K562 (cell line): ENCODE measurements at regions not wholly inside any gene's neighbourhood (a gene's known extent, or its start where the extent isn't known, plus 50 kb on each side); places are given as distances from the start of the nearest gene placed in this dataset.
"Not testable (repeated sequence)": the region's sequence is repeated elsewhere in the genome, so short reads cannot be mapped to it uniquely, and the experiment has no call there.

Experiments used
- ATAC-seq: fragments of 200-7000 bp; cut with Tn5 transposase; 3 replicates; pipeline ENCODE4 v1.9.1; 2020; ENCODE audit warnings: moderate library complexity
- BruUV-seq: library from RNA; stranded (reverse); fragments of 400-500 nt; replicated peaks from 2 replicates; lab custom pipeline; 2021; lab: Mats Ljungman, UMichigan
- CTCF ChIA-PET: fragments of 300-600 bp; formaldehyde crosslinking; extraction: SDS; loops from one replicate; lab custom pipeline; 2021; ENCODE audit warnings: low intra/inter-chr PET ratio; lab: Yijun Ruan, JAX
- POLR2A ChIA-PET: fragments of 300-600, 350-650 bp; sonication (Branson Sonifier 250); formaldehyde crosslinking; extraction: SDS; loops from one replicate; lab custom pipeline; 2021; ENCODE audit warnings: antibody characterized with exemption, inconsistent platforms; lab: Yijun Ruan, JAX
- DNase-seq, 4 experiments: peaks; one replicate each; pipeline versions ENCODE4 v3.0.0 to v3.0.0-alpha.2; 2011 to 2018; ENCODE audit warnings: low spot score in 3 of 4, mixed read lengths in 3 of 4; ENCODE audit errors: extremely low read depth in 1 of 4
- FAIRE-seq: peaks from 2 replicates; lab custom pipeline; 2011; peaks lifted over from hg19 to GRCh38; lab: Jason Lieb, UNC
- H2AFZ ChIP-seq: 2 replicates; pipeline ENCODE4 v1.6.0; 2011; ENCODE audit warnings: low read depth, low read length, control low read depth, inconsistent platforms
- H3K27ac ChIP-seq: fragments of 200-600 bp; 3 replicates; pipeline ENCODE4 v1.8.0; 2011; ENCODE audit warnings: low read depth, mild to moderate bottlenecking, control low read depth, inconsistent platforms, low read length, moderate library complexity, mixed read lengths; ENCODE audit errors: extremely low read depth
- H3K27me3 ChIP-seq, 2 experiments: fragments of 300-600 bp in 1 of 2; 2 replicates in 1 of 2; 3 replicates in 1 of 2; pipeline versions ENCODE4 v1.6.0 to v1.8.0; 2011; ENCODE audit warnings: inconsistent platforms in 2 of 2, low read length in 2 of 2, mild to moderate bottlenecking in 1 of 2, mixed read lengths in 1 of 2, moderate library complexity in 1 of 2; ENCODE audit not compliant: control insufficient read depth in 2 of 2, insufficient read depth in 2 of 2
- H3K36me3 ChIP-seq: fragments of 300-600 bp; 3 replicates; pipeline ENCODE4 v1.8.0; 2011; ENCODE audit warnings: mild to moderate bottlenecking, low read length, inconsistent platforms; ENCODE audit not compliant: control insufficient read depth, insufficient read depth
- H3K4me1 ChIP-seq, 2 experiments: fragments of 200-600 bp in 1 of 2; replicated peaks in 1 of 2; 2 replicates in 1 of 2; 3 replicates in 1 of 2; pipeline versions ENCODE4 v1.5.1 to v1.8.0; 2011; ENCODE audit warnings: inconsistent platforms in 2 of 2, low read length in 2 of 2, mild to moderate bottlenecking in 1 of 2, mixed read lengths in 1 of 2, moderate library complexity in 1 of 2; ENCODE audit not compliant: control insufficient read depth in 2 of 2, insufficient read depth in 2 of 2
- H3K4me2 ChIP-seq: 2 replicates; pipeline ENCODE4 v1.6.1; 2011; ENCODE audit warnings: low read length, control low read depth, inconsistent platforms, mixed read lengths; ENCODE audit not compliant: insufficient read depth
- H3K4me3 ChIP-seq: fragments of 200-600 bp; sonication (generic), shearing (Covaris generic); 2 replicates; pipeline ENCODE4 v1.5.1; 2016; ENCODE audit warnings: control low read depth, inconsistent platforms
- H3K79me2 ChIP-seq: fragments of 200-600 bp; 3 replicates; pipeline ENCODE4 v1.8.0; 2011; ENCODE audit warnings: low read length, inconsistent platforms; ENCODE audit not compliant: control insufficient read depth, insufficient read depth
- H3K9ac ChIP-seq, 2 experiments: 2 replicates each; pipeline versions ENCODE4 v1.6.0 to v1.6.1; 2011; ENCODE audit warnings: low read depth in 2 of 2, low read length in 2 of 2, control low read depth in 1 of 2, inconsistent platforms in 1 of 2, mild to moderate bottlenecking in 1 of 2, mixed read lengths in 1 of 2; ENCODE audit not compliant: insufficient read depth in 1 of 2
- H3K9me1 ChIP-seq: one replicate; pipeline ENCODE4 v1.6.0; 2011; ENCODE audit warnings: inconsistent platforms, mild to moderate bottlenecking, low read length, moderate library complexity; ENCODE audit not compliant: control insufficient read depth, insufficient read depth
- H3K9me3 ChIP-seq: replicated peaks from 2 replicates; pipeline ENCODE4 v1.5.1; 2011; ENCODE audit warnings: low read depth, low read length, inconsistent platforms; ENCODE audit not compliant: control insufficient read depth, insufficient read depth
- H4K20me1 ChIP-seq: replicated peaks from 2 replicates; pipeline ENCODE4 v1.6.1; 2011; ENCODE audit warnings: low read length, inconsistent platforms, mixed read lengths; ENCODE audit not compliant: control insufficient read depth, insufficient read depth
- BRF2 ChIP-seq: IDR thresholded peaks from 3 replicates; pipeline ENCODE4 v1.6.1; 2011; ENCODE audit warnings: borderline replicate concordance, mild to moderate bottlenecking; ENCODE audit not compliant: insufficient read length, insufficient read depth
- CSDE1 ChIP-seq, 2 experiments: fragments of 450-650 bp; IDR thresholded peaks; 2 replicates each; pipeline ENCODE4 v1.6.1; 2016; ENCODE audit warnings: mild to moderate bottlenecking in 1 of 2
- ERF ChIP-seq: fragments of 450-650 bp; formaldehyde crosslinking; IDR thresholded peaks from 2 replicates; pipeline ENCODE4 v1.4.0; 2020; ENCODE audit warnings: mild to moderate bottlenecking, mixed read lengths
- MGA ChIP-seq: fragments of 450-650 bp; IDR thresholded peaks from 2 replicates; pipeline ENCODE4 v1.6.1; 2016; ENCODE audit warnings: mild to moderate bottlenecking, moderate library complexity
- PHTF2 ChIP-seq: fragments of 250-450 bp; sonication (Bioruptor Pico); IDR thresholded peaks from 2 replicates; pipeline ENCODE4 v1.5.0; 2021; ENCODE audit warnings: mild to moderate bottlenecking
- TRIM24 ChIP-seq, 2 experiments: fragments of 450-650 bp; IDR thresholded peaks; 2 replicates each; pipeline ENCODE4 v1.6.1; 2016
- ZNF184 ChIP-seq: sonication (generic); formaldehyde crosslinking; IDR thresholded peaks from 2 replicates; pipeline ENCODE4 v1.5.0; 2020; ENCODE audit warnings: missing genetic modification reagents
- ZNF217 ChIP-seq: sonication (generic); formaldehyde crosslinking; IDR thresholded peaks from 2 replicates; pipeline ENCODE4 v1.8.0; 2022; ENCODE audit warnings: mild to moderate bottlenecking, missing genetic modification reagents
- WGBS: fragments of 100-300 bp; shearing (Covaris generic); methylation state at CpG from one replicate; pipeline ENCODE4 v1.1.6; 2016; ENCODE audit warnings: low coverage, mixed read lengths; ENCODE audit not compliant: insufficient coverage; ENCODE audit errors: missing lambda C conversion rate; 5-methylcytosine and 5-hydroxymethylcytosine counted together
- in situ Hi-C: fragments of 300-500 bp; cut with MboI; formaldehyde crosslinking; loops from 4 replicates; pipeline ENCODE4 v1.15.0; 2018; ENCODE audit warnings: inconsistent platforms, mixed read lengths
- intact Hi-C: fragments of 100-400 bp; cut with micrococcal nuclease; formaldehyde crosslinking; loops from 2 replicates; pipeline ENCODE4 v1.14.2; 2022

DNA sequence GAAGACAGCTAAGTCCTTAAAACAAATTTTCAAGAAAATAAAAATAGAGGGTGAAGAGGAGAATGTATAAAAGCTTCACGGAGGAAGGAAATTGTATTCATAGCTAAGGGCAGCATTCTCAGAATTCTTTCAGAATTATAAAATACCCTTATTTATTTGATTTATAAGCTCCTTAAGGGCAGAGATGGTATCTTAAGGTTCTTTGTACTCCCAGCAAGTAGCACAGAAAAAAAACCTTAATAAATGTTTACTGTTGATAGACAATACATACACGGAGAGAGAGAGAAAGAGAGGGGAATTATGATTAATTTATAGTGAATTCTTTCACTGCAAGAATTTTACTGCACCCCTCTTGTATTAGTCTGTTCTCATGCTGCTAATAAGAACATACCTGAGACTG lies 375.6 kb upstream of the CCDC54 start (continued):
- no peak for TF ChIP-seq MGA
- no peak for TF ChIP-seq CSDE1 (IDR thresholded peaks at IDR 0.05)
- TF ChIP-seq ZNF184 (CRISPR knock-in tag): no peak
- TF ChIP-seq BRF2: no peak
- TF ChIP-seq ERF (CRISPR knock-in tag): no peak
- no peak for TF ChIP-seq PHTF2 (CRISPR knock-in tag)
- no peak for TF ChIP-seq TRIM24 (IDR thresholded peaks at IDR 0.05)
- no peak for TF ChIP-seq ZNF217

DNA sequence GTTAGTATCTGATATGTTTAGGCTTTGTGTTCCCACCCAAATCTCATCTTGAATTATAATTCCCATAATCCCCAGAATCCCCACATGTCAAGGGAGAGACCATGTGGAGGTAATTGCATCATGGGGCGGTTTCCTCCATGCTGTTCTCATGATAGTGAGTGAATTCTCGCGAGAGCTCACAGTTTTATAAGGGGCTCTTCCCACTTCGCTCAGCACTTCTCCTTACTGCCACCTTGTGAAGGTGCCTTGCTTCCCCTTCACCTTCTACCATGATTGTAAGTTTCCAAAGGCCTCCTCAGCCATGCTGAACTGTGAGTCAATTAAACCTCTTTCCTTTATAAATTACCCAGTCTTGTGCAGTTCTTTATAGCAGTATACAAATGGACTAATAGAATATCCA lies 371.9 kb upstream of the CCDC54 start:
- CTCF ChIA-PET, H3K9me3 ChIP-seq, FAIRE-seq, H3K9me1 ChIP-seq, DNase-seq, H3K27me3 ChIP-seq, intact Hi-C loops, H4K20me1 ChIP-seq, H3K79me2 ChIP-seq, H3K9ac ChIP-seq, H3K4me1 ChIP-seq, in situ Hi-C loops, H3K4me3 ChIP-seq, POLR2A ChIA-PET, H2AFZ ChIP-seq, ATAC-seq, H3K4me2 ChIP-seq, BruUV-seq, H3K27ac ChIP-seq, H3K36me3 ChIP-seq: not testable (repeated sequence)
- 0% methylated on average over 4 of the region's 4 CpGs for WGBS
